PC-9 (cell line): ENCODE measurements at regions not wholly inside any gene's neighbourhood (a gene's known extent, or its start where the extent isn't known, plus 50 kb on each side); places are given as distances from the start of the nearest gene placed in this dataset.

Source experiments
- EZH2 ChIP-seq: fragments of 200-600 bp; sonication (generic); IDR thresholded peaks from 2 replicates; pipeline ENCODE4 v1.8.0; 2017; ENCODE audit warnings: antibody characterized with exemption, low read depth
- TF ChIP-seq, protein P1 (sequence below): fragments of 200-600 bp; sonication (generic); conservative IDR thresholded peaks from 2 replicates; pipeline ENCODE4 v1.6.1; 2017; ENCODE audit warnings: mixed run types, antibody characterized with exemption, mild to moderate bottlenecking, moderate library complexity

- TF ChIP-seq, protein P1, sequence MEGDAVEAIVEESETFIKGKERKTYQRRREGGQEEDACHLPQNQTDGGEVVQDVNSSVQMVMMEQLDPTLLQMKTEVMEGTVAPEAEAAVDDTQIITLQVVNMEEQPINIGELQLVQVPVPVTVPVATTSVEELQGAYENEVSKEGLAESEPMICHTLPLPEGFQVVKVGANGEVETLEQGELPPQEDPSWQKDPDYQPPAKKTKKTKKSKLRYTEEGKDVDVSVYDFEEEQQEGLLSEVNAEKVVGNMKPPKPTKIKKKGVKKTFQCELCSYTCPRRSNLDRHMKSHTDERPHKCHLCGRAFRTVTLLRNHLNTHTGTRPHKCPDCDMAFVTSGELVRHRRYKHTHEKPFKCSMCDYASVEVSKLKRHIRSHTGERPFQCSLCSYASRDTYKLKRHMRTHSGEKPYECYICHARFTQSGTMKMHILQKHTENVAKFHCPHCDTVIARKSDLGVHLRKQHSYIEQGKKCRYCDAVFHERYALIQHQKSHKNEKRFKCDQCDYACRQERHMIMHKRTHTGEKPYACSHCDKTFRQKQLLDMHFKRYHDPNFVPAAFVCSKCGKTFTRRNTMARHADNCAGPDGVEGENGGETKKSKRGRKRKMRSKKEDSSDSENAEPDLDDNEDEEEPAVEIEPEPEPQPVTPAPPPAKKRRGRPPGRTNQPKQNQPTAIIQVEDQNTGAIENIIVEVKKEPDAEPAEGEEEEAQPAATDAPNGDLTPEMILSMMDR, result no peak
- TF ChIP-seq EZH2, result no peak
Measured at GRCh38 chr5:2454876-2455275, 296.6 kb downstream of the IRX2 start.
